ENCODE measurements at regions not wholly inside any gene's neighbourhood (a gene's known extent, or its start where the extent isn't known, plus 50 kb on each side); places are given as distances from the start of the nearest gene placed in this dataset.

- no peak for TF ChIP-seq CTCF (IDR thresholded peaks at IDR 0.05; ENCODE audit: low read depth, low read length, poor library complexity, severe bottlenecking)
- no peak for TF ChIP-seq EZH2phosphoT487 (IDR thresholded peaks at IDR 0.05; ENCODE audit: borderline replicate concordance, low read length)
Measured at GRCh38 chr9:28808042-28808441, 1234.8 kb upstream of the C9orf72 start.

Data from DOHH2 (cell line).